ENCODE measurements at regions not wholly inside any gene's neighbourhood (a gene's known extent, or its start where the extent isn't known, plus 50 kb on each side); places are given as distances from the start of the nearest gene placed in this dataset.
A peak's percentile ranks its signal among the peaks of the same experiment; 100 is the strongest.
"Not testable (repeated sequence)": the region's sequence is repeated elsewhere in the genome, so short reads cannot be mapped to it uniquely, and the experiment has no call there.

DNA sequence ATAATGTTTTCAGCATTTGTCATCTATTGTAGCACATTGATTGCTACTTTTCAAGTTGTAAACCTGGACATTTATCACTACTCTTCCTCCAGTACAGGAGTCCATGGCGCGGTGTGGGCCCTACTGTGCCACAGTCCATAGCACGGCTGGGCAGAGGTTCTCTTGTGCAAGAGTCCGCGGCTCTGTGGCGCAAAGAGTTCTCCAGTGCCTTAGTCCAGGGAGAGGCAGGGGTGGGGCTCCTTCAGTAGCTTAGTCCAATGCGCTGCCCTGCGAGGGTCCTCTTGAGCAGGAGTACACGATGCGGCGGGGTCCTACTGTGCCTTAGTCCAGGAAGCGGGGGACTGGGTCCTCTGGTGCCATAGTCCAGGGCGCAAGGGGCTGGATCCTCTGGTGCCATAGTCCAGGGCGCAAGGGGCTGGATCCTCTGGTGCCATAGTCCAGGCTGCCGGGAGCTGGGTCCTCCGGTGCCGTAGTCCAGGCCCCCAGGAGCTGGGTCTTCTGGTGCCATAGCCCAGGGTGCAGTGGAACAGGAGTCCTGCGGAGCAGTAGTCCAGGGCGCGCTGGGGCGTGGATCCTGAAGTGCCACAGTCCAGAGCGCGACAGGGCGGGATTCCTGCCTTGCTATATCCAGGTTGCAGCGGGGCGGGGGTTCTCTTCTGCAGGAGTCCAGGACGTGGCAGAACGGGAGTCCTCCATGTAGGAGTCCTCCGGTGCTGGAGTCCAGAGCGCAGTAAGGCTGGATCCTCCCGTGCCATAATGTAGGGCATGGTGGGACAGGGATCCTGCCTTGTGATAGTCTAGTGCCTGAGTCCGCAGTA, 129.3 kb downstream of the CCDC74A start:
- Histone ChIP-seq H3K4me1 (ENCODE audit: insufficient read depth, low read length) (peaks cover 16% of the 10 kb centered on the region), H2AFZ (ENCODE audit: low read length) (no peak overlapping the region), H3K36me3 (ENCODE audit: insufficient read depth, low read length) (no peaks in the 10 kb centered on the region), H3K4me3 (ENCODE audit: insufficient read depth, low read length) (no peak overlapping the region), H4K20me1 (ENCODE audit: insufficient read depth, low read length) (no peaks in the 10 kb centered on the region), H3K27ac (ENCODE audit: low read depth, low read length) (no peak overlapping the region), H3K4me2 (ENCODE audit: insufficient read depth, low read length) (no peak overlapping the region), H3K27me3 (ENCODE audit: insufficient read depth, low read length) (peaks cover 7% of the 10 kb centered on the region), H3K9me3 (ENCODE audit: low read depth, low read length) (no peaks in the 10 kb centered on the region), H3K79me2 (ENCODE audit: insufficient read depth, low read length) (no peaks in the 10 kb centered on the region)
- DNase-seq (ENCODE audit: insufficient read length, low spot score, missing footprints): no peak
- TF ChIP-seq CTCF (IDR thresholded peaks at IDR 0.05; ENCODE audit: extremely low read depth, low read depth, low read length): no peak

- H3K4me3 ChIP-seq (ENCODE audit: insufficient read depth, low read length): no peak overlapping the region
- H3K9me3 ChIP-seq (ENCODE audit: low read depth, low read length): no peaks in the 10 kb centered on the region
- no peaks in the 10 kb centered on the region for H4K20me1 ChIP-seq (ENCODE audit: insufficient read depth, low read length)
- H3K4me1 ChIP-seq (ENCODE audit: insufficient read depth, low read length): peaks cover 17% of the 10 kb centered on the region
- no peaks in the 10 kb centered on the region for H3K36me3 ChIP-seq (ENCODE audit: insufficient read depth, low read length)
- H3K27ac ChIP-seq (ENCODE audit: low read depth, low read length): no peak overlapping the region
- DNase-seq (ENCODE audit: insufficient read length, low spot score, missing footprints): no peak
- H3K27me3 ChIP-seq (ENCODE audit: insufficient read depth, low read length): peaks cover 4% of the 10 kb centered on the region
- no peaks in the 10 kb centered on the region for H3K79me2 ChIP-seq (ENCODE audit: insufficient read depth, low read length)
- no peak for TF ChIP-seq CTCF (IDR thresholded peaks at IDR 0.05; ENCODE audit: extremely low read depth, low read depth, low read length)
- H2AFZ ChIP-seq (ENCODE audit: low read length): no peak overlapping the region
- H3K4me2 ChIP-seq (ENCODE audit: insufficient read depth, low read length): no peak overlapping the region
Observed at GRCh38 chr2:131657895-131658768, 130.4 kb downstream of the CCDC74A start.

DNA sequence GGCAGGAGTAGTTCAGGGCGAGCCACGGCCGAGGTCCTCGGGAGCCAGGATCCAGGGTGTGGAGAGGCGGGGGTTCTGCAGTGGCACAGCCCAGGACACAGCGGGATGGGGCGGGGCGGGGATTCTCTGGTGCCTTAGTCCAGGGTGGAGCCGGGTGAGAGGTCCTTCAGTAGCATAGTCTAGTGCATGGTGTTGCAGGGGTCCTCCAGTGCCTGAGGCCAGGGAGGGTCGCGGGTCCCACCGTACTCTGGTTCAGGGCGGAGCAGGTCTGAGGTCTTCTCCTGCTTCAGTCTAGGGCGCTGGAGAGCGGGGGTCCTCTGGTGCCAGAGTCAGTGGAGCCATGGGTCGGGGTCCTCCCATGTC, 131.1 kb downstream of the CCDC74A start:
- Histone ChIP-seq H3K9me3 (ENCODE audit: low read depth, low read length) (no peaks in the 10 kb centered on the region), H3K27me3 (ENCODE audit: insufficient read depth, low read length) (peaks cover 4% of the 10 kb centered on the region), H3K4me2 (ENCODE audit: insufficient read depth, low read length) (no peak overlapping the region), H3K4me1 (ENCODE audit: insufficient read depth, low read length) (peaks cover 17% of the 10 kb centered on the region), H2AFZ (ENCODE audit: low read length) (peak overlapping the region; percentile 29), H3K79me2 (ENCODE audit: insufficient read depth, low read length) (no peaks in the 10 kb centered on the region), H3K4me3 (ENCODE audit: insufficient read depth, low read length) (no peak overlapping the region), H3K36me3 (ENCODE audit: insufficient read depth, low read length) (no peaks in the 10 kb centered on the region), H4K20me1 (ENCODE audit: insufficient read depth, low read length) (no peaks in the 10 kb centered on the region), H3K27ac (ENCODE audit: low read depth, low read length) (no peak overlapping the region)
- no peak for TF ChIP-seq CTCF (IDR thresholded peaks at IDR 0.05; ENCODE audit: extremely low read depth, low read depth, low read length)
- no peak for DNase-seq (ENCODE audit: insufficient read length, low spot score, missing footprints)

DNA sequence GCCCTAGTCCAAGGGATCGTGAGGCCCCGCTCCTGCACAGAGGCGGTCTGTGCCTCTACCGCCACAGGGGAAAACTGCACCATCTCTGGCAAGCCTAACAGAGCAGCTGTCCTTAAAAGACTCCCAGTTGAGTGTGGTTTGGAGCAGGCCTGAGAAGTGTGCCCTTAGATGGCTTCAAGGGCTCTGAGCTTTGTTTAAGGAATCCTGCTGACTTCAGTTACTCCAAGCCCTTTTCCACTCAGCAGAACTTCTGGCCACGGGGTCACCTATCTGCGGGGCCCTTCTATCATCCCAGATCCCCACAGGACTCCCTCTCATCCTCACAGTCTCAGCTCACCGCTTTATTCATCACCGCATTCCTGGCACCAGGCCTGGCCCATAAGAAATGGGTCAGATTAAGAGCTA, 131.5 kb downstream of the CCDC74A start:
- no peaks in the 10 kb centered on the region for H3K79me2 ChIP-seq (ENCODE audit: insufficient read depth, low read length)
- no peaks in the 10 kb centered on the region for H4K20me1 ChIP-seq (ENCODE audit: insufficient read depth, low read length)
- no peaks in the 10 kb centered on the region for H3K9me3 ChIP-seq (ENCODE audit: low read depth, low read length)
- no peak overlapping the region for H3K27ac ChIP-seq (ENCODE audit: low read depth, low read length)
- DNase-seq (ENCODE audit: insufficient read length, low spot score, missing footprints): peak; percentile 76
- peaks cover 4% of the 10 kb centered on the region for H3K27me3 ChIP-seq (ENCODE audit: insufficient read depth, low read length)
- TF ChIP-seq CTCF (IDR thresholded peaks at IDR 0.05; ENCODE audit: extremely low read depth, low read depth, low read length): no peak
- H3K4me1 ChIP-seq (ENCODE audit: insufficient read depth, low read length): peaks cover 17% of the 10 kb centered on the region
- peak overlapping the region; percentile 13 for H3K4me2 ChIP-seq (ENCODE audit: insufficient read depth, low read length)
- no peaks in the 10 kb centered on the region for H3K36me3 ChIP-seq (ENCODE audit: insufficient read depth, low read length)
- H2AFZ ChIP-seq (ENCODE audit: low read length): peak overlapping the region; percentile 29
- no peak overlapping the region for H3K4me3 ChIP-seq (ENCODE audit: insufficient read depth, low read length)

DNA sequence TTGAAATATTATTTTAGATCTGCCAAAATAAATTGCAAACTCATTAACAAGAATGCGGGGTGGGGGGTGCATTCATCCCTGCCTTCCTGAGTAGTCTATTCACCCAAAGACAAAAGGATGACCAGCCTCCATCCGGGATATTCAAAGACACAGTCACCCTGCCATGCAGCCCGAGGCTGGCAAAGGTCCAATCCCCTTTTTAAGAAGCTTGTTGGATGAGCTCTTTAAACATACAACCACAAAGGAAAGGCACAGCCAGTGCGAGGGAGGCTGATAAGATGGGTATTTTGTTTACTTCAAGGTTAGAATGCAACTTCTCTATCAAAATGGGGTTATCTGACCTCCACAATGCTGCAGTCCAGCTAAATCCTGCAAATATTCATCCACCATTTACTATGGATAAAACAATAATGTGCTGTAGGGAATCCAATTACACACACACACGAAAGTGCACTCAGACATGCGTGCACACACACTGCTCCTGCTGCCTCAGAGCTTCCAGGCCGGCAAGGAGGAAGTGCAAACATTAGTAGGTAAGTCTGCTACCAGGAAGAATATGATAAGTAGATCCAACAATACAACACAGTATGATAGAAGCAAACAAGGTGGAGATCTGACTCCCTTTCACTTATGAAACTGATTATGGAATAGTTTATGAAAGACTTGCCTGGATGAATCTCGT, 133.6 kb downstream of the CCDC74A start:
- H3K4me2 ChIP-seq (ENCODE audit: insufficient read depth, low read length); H3K36me3 ChIP-seq (ENCODE audit: insufficient read depth, low read length): not testable (repeated sequence)

More for the DNA sequence above, 133.6 kb downstream of the CCDC74A start:
- H3K4me1 ChIP-seq (ENCODE audit: insufficient read depth, low read length): peaks cover 17% of the 10 kb centered on the region
- DNase-seq (ENCODE audit: insufficient read length, low spot score, missing footprints); H4K20me1 ChIP-seq (ENCODE audit: insufficient read depth, low read length); H2AFZ ChIP-seq (ENCODE audit: low read length); H3K4me3 ChIP-seq (ENCODE audit: insufficient read depth, low read length); H3K9me3 ChIP-seq (ENCODE audit: low read depth, low read length); H3K27ac ChIP-seq (ENCODE audit: low read depth, low read length); H3K79me2 ChIP-seq (ENCODE audit: insufficient read depth, low read length); H3K27me3 ChIP-seq (ENCODE audit: insufficient read depth, low read length): not testable (repeated sequence)
